ENCODE measurements at regions not wholly inside any gene's neighbourhood (a gene's known extent, or its start where the extent isn't known, plus 50 kb on each side); places are given as distances from the start of the nearest gene placed in this dataset.
"Not testable (repeated sequence)": the region's sequence is repeated elsewhere in the genome, so short reads cannot be mapped to it uniquely, and the experiment has no call there.

DNA sequence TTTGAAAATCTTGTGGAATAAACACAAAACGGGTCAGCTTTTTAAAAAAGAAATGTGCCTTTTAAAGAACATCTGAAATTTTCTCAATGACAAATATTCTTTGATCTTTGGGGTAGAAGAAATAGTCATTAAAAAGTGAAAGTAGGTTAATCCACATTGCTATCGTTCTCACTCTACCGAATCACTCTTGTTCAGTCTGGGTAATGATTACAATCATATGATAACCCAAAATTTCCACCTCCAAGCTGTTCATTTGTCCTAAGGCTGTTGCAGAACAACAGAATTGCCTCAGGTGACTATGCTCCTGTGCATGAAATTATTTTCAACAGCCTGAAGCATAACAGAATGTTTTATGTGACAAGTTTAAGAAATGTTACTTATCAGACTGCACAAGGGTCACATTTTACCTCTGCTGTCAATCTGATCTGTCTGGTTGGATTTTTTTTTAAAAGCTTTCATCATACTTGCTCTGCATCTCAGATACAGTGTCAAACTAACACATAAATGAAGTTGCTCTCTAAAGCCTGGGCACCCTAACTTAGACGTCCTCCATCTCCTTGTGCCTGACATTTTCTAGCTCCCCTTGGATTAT is 227.3 kb downstream of the LURAP1L start:
- no peak for DNase-seq

DNA sequence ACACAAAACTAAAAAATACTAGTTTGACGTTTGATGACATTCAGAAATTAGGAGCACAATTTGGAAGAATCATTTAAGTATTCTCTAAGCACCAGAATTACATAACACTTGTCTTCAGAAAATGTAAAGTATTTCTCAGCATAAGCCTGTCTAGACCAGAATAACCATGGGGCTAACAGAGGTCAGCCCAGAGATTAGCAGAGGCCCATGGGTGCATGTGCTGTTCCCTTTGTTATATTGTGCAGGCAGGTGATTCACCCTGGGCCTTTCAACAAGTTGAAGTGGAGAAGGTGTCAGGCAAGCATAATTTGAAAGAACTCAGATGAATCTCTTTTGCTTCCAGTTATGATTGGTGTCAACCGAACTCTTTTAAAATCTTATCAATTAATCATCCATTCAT is 227.9 kb downstream of the LURAP1L start:
- no peak for DNase-seq

DNA sequence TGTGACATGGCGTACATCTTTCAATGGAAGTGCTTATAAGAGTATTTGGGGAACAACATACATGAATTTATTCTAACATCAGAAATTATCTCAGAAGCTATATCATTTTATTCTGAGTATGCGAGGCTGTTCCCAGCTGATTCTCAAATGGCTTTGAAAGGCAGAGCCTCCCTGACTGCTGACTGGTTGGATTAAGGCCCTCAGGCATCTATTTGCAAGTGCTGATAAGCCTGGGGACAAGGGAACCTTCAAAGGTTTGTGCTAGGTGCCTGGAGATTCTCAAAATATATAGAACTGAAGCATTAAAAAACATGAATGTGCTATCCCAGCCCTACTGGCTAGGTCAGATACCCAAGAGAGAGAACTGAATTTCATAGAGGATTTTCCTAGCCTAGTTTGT is 235.1 kb downstream of the LURAP1L start:
- DNase-seq: no peak

DNA sequence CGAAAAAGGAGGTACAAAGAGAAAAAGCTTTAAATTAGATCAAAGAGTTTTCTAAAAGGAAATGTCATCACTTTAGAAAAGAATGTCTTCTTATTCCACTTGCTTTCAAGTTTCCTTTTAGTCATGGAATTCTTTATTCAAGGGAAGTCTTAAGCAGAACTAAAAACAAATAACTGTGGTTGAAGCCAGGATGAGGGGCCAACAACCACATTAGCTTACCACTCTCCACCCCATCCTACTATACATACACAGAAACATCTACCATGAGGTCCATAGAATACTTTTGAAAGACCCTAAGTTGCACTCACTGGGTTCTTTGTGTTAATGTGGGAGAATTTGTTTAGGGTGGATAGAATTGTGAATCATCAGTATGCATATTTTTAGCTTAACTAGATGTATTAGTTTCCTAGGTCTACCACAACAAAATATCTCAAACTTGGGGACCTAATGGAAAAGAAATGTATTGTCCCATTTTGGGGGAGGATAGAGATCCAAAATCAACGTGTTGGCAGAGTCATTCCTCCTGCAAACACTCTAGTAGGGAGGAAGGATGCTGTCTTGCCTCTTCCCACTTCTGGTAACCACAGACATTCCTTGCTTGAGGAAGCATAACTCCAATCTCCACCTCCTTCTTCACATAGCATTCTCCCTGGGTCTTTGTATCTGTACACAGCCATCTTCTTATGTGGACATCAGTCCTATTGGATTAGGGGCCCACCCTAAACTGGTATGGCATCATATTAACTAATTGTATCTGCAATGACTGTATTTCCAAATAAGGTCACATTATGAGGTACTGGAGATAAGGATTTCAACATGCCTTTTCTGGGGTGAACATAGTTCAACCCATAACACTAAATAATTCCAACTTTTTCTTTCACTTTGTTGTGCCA is 239.4 kb downstream of the LURAP1L start:
- DNase-seq: no peak

DNA sequence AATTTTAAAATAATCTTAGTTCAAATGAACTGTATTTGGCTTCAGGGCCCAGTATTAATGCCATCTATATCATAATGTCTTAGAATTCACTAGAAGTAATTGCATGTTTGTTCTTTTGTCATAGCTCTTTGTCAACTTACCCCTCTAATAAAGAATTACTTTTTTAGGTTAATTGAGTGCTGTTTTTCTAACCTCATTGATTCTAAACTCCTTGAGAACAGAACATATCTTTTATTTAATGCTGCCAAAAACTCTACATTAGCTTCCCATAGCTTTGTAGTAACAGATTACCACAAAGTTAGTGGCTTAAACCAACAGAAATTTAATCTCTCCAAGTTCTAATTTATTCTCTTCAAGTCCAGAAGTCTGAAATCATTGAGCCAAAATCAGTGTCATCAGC is 242.4 kb downstream of the LURAP1L start:
- DNase-seq: no peak

DNA sequence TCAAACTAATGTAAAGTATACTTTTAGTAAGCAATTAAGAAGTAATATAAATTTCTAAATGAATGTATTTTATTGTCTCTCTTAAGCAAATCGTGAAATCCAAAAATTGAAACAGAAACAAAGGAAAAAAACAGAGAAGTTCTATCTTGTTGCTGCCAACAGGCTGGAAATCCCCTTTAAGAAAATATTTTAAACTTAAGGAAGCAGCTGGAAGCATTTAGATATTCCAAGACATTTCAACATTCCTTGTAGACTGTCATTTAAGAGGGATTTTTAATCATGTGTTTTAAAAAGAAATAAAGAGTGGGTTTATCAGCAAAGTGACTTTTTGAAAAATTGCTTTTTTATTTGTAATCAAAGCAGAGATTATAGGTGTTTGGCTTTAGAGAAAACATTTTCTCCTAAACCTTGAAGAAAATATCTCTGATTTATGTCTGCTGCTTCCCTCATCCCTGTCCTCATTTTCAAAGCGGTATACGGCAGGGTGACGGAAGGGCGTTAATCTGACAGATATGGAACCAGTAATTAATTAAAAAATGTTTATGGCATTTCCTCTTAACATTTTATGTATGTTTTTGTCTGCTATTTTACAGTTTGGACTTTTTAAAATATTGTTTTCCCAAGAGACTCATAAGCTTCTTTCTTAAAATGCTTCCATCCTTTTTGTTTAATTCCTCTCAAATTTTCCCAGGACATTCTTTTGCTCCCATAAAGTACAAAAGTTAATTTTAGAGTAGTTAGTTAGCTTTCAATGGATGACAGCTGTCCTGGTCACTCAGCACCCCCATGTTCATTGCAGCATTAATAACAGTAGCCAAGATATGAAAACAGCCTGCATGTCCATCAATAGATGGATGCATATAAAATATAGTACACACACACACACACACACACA is 245.6 kb downstream of the LURAP1L start:
- DNase-seq: no peak

DNA sequence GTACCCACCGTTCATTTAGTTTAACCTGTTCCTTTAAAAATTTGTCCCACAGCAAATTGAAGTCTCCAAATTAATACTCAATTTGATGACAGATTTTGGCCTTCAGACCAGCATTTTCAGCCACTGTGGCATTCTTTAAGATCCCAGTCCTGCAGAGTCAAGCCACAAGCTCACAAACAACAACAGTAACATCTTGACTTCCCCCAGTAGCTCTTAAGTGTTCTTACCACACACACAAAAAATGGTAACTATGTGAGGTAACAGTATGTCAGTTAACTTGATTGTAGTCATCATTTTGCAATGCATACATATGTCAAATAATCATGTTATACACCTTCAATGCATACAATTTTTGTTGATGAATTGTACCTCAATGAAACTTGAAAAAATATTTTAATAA is 247.9 kb downstream of the LURAP1L start:
- no peak for DNase-seq

DNA sequence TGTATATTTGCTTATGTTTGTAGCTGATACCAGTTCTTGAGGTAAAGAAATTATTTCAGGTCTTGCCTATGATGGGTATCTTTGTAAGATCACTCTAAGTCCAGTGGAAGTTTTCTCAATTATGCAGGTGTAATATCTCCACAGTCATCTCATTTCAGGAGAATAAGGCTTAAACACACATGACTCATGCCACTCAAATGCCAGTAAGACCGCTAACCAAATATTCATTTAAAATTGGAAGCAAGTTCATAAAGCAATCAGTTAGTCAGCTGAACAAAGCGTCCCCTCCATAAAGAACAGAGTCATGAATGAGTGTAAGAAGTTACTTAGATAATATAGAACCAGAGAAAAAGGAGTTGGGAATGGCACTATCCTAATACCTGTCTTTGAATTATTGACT is 248.7 kb downstream of the LURAP1L start:
- no peak for DNase-seq

DNA sequence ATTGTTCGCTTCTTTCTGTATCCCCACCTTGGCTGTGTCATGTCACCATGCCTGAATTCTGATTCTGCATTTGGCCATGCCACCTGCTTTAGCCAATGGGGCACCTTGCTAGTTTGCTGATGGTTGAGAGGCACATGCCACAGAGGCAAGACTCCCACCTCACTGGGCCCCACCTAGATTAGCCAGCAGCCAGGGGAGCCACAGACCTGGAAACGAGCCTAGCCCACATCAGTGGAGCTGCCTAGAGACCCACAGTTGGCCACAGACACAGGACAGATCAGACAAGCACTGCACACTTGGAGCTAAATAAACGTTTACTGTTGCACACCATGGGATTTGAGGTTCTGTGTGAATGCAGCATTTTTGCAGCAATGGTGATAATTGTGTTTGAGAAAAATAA is 252.1 kb downstream of the LURAP1L start:
- DNase-seq: no peak

DNA sequence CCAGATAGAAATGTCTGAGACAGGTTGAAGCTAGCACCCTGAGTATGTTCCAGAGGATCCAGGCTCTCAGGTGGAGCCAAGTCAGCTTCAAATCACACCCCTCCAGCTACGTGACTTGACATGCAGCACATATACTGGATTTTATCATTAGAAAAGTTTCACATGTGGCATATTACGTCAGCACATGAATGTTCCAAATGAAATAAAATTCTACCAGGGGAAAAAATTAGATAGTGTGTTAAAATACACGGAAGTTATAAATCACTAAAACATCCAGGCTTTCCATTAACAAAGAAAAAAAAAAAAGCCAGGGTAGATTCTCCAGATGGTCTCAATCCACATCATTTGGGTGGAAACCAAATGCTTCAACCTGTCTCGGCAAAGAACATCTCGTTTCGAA is 251.6 kb downstream of the MPDZ start:
- DNase-seq: no peak

DNA sequence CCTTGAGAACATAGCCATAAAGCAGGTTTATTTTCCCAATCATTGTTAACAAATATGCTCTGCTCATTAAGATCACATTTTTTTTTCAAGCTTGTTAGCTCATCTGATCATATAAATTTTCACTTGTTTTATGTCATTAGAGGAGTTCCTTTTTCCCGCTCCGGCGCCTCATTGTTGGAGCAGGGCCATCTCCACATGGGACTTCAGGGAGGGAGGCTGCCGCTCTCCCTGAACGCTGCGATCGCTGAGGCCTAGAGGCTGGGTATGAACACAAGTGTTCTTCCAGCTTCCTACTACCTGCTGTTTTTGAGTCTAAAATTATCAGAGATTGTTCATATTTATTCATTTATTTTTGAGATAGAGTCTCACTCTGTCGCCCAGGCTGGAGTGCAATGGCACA is 246.9 kb downstream of the MPDZ start:
- DNase-seq: peak in 1 of 2 experiments; percentile 26

DNA sequence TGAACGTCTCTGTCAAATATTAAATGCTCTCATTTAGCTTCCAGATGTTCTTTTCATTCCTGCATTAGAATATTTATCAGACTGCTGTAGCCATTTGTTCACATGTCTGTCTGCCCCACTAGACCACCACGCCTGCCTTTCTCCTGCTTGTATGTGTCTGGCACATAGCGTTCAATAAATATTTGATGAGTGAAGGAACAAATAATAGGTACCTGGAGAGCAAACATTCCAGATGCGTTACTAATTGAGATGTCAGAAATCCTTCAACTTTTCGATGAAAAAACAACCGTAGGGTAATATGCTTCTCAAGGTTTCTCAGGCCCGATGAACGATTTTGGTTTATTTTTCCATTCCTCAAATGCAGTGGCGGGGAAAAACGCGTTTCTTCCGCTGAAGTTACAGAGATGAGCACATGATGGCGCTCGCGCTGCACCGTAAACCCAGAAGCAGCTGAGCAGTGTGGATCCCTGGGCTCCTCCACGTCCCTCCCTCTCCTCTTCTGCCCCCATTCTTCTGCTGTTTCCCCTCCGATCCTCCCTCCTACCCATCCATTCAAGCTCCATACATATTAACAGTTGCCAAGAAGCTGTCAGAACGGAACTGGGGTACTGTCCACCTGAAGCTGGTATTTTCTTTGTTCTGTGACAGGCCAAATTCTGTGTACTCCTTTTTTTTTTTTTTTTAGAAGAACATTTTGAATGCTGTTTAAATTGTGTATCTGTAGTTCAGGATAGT is 245.4 kb downstream of the MPDZ start:
- DNase-seq: peak; percentile 74 to 92

DNA sequence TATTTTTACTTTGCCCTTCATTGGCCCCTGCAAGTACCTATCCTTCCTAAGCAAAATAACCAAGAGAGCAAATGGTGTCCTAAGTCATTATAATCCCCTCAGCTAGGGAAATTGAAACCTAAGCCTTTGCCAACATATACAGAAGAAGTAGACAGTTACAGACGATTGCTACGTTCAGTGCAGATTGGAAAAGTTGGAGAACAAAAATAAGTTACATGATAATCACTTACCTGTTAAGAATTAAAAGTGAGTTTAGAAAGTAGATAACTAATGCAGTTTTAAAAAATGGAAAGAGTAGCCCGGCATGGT is 244.8 kb downstream of the MPDZ start:
- no peak for DNase-seq

DNA sequence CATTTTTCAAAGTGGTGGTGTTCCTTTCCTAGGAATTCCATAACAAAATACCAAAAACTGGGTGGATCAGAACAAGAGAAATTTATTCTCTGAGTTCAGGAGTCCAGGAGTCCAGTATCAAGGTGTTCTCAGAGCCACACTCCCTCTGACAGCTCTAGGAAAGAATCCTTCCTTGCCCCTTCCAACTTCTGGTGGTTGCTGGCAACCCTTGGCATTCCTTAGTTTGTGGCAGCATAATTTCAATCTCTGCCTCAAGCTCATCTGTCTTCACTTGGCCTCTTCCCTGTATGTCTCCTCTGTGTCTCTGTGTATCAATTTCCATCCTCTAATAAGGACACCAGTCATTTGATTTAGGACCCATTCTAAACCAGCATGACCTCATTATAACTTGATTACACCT is 243.7 kb downstream of the MPDZ start:
- peak in 1 of 2 experiments; percentile 26 for DNase-seq

DNA sequence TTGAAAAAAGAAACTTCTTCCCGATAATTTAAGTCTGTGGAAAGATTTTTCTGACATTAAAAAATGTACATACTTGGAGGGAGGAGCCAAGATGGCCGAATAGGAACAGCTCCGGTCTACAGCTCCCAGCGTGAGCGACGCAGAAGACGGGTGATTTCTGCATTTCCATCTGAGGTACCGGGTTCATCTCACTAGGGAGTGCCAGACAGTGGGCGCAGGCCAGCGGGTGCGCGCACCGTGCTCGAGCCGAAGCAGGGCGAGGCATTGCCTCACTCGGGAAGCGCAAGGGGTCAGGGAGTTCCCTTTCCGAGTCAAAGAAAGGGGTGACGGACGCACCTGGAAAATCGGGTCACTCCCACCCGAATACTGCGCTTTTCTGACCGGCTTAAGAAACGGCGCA is 241.7 kb downstream of the MPDZ start:
- not testable (repeated sequence) for DNase-seq

DNA sequence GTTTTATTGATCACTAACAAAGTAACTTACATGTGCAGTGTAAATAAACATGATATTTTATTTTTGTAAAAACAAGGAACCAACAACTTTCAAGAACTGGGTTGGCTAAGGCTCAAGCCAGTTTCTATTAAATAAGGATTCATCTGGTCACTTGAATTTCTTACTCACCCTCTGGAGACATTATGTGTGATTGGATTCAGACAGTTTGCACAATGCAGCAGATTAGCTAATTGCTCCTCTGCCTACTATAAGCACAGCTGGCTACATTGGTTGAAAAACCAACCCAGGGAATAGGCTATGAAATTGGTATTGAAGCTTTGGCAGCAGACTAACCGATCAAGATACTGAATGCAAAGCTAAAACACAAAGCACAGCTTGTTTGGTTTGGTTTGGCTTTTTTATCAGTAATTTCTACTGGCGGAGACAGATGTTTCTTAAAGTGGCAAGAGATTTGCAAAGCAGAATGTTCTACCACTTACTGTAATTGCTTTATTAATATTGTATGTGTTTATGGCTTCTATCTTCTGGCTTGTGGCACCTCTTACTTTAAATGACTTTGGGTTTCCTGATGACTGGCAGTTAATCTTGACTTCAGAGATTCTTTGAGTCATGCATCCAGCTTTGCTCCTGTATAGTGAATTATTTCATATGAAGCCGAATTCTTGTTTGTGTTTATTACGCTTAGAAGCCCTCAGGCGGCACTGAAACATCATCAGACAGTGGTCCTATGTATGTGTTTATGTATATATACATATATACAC is 231.5 kb downstream of the MPDZ start:
- no peak for DNase-seq

DNA sequence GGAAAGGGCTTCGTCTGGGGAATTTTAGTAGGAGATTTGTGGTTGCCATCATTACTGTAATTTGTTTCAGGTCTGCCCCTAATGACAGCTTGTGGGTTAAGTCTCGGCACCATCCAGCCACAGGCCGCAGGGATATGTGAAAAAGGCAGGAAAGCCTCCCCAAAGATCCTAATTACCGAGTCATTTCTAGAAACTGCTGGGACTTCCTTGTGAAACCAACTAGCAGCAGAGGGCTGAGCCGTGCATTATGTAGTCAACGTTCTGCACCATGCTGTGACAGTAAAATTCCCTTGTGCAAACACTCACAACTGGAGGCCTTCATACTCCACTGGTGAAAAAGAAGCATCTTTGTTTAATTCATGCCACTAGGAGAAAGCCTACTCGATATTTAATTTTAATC is 230.3 kb downstream of the MPDZ start:
- DNase-seq: no peak

DNA sequence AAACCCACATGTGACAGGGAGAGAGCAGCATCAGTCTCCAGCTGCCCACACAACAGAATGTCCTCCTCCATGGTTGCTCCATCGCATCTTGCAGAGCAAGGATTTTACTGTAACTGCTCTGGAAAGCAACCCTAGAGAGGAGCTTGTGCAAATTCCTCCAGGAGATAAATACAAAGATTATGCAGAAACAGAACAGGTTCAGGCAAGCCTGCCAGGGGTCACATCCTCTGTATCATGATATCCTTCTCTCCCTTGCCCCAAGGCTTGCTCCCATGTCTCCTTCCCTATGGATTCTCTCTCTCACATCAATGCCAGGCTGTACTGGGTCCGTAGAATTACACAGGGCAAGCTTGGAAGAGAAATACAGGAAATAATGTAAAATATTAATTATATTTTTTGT is 226.0 kb downstream of the MPDZ start:
- DNase-seq: no peak

DNA sequence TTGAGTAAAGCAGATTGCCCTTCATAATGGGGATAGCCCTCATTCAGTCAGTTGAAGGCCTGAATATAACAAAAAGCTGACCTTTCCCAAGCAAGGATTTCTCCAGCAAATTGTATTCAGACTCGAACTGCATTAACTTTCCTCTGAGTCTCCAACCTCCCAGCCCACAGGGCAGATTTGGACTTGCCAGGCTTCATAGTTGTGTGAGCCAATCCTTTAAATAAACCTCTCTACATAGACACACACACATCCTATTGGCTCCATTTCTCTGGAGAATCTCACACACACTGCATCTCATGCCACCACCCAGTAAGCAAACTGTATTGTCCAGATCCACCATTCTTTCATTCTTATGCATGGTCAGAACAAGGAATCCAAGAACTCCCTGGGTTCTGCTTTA is 225.1 kb downstream of the MPDZ start:
- DNase-seq: no peak
